HG03280 (cell line): ENCODE measurements at regions not wholly inside any gene's neighbourhood (a gene's known extent, or its start where the extent isn't known, plus 50 kb on each side); places are given as distances from the start of the nearest gene placed in this dataset.
"Not testable (repeated sequence)": the region's sequence is repeated elsewhere in the genome, so short reads cannot be mapped to it uniquely, and the experiment has no call there.

Experiments used
- ATAC-seq: cut with Tn5 transposase; IDR thresholded peaks from one replicate; pipeline ENCODE4 v1.9.1; 2021; ENCODE audit warnings: mild to moderate bottlenecking, moderate library complexity; ENCODE audit not compliant: unreplicated experiment

DNA sequence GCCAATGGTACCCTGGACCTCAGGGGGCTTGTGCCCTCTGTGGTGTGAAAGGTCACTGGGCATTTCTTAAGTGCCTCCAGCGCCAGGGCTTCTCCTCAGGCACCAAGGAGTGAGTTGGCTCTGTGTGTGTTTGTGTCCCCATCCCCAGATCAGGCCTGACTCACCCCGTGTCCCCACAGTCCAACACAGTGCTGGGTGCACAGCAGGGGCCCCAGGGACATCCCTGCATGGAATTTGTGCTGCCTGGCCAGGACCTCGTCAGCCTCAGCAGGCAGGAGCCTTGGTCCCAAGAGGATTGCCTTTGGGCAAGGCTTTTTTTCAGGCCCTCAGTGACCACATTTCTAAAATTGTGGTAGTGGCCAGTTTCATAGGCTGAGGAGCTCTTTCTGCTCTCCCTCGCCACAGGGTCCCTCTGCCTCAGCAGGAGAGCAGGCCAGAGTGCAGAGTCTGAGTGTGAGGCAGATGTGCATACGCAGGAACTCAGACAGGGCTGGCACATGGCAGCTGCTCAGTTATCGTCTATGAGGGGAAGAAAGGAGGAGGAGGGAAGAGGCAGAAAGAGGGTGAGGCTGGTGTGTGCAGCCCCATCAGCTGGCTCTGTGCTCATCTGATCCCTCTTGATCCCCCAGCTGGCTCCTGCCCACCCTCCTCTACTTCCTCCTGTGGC lies 215.6 kb downstream of the RPLP1 start:
- no peak for ATAC-seq

DNA sequence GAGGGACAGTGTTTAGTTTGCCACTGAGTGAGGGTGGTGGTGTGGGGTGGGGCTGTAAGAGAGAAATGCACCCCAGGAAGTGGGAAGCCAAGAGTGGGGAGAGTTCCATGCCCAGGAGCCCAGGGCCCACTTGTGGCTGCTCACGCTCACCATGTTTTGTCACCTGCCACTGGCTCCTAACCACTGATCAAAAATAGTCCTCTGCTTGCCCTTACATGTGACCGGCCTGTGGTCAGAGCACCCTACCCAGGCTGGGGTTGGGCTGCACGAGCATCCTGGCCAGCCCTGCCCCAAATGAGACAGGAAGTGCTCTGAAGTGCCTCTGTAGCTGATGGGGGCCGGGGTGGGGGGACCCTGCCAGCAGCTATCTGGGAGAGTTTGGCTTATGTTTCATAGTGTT lies 216.3 kb downstream of the RPLP1 start:
- ATAC-seq: no peak

DNA sequence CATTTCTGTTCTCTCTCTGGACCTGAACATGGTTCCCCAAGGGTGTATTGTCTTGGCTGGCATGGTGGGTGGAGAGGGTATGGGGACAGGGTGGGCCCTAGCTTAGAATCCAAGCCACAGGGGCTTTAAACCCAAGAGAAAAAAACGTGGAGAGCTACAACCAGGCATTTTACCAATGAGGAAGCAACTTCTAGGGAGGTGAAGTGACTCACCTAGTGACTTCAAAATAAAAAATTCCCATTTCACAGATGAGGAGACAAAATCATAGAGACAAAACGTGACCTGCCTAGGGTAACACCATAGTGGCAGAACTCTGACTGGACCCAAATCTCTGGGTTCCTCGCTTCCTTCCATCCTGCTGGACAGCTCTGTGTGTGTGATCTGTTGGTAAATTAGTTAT lies 216.8 kb downstream of the RPLP1 start:
- ATAC-seq: no peak

DNA sequence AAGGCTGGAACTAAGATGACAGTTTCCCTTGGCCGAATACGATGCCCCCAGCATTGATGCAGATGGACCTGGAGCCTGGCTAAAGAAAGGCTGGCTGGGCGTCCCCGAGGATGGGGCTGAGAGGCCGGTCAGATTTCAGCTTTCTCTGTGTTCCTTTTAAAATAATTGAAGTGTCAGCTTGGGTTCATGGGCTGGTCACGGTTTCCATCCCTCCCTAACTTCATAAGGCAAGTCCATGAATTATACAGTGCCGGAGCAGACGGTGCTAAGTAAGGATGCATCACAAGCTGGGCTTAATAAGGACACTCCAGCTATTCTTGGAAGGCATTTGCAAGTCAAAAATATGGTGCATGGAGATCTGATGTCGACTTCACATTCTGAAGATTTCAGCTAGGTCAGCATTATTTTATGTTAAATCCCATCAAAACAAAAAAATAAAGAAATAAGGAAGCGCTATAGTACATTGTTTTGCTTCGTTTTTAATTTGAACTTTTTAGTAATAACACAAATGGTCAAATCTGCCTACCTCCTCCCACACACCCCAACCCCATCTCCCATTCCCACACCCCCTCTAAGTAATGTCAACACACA lies 220.8 kb downstream of the RPLP1 start:
- no peak for ATAC-seq

DNA sequence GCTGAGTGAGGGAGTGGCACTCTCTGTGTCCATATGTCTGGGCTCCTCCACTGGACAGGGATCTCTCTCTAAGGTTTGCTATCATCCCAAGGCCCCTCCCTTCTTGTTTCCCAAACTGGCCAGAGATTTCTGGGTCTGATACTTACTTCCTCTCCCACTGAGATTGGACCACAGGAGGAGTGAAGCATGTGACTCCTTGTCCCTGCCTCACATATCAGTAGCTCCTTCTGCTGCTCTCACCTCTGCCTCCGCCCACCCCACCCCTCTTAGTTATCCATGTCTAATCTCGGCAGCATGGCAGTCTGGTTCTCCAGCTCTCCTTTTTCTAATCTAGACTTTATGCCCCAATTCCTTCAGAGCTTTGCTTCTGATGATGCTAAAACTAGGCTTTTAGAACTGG lies 223.1 kb downstream of the RPLP1 start:
- ATAC-seq: no peak

DNA sequence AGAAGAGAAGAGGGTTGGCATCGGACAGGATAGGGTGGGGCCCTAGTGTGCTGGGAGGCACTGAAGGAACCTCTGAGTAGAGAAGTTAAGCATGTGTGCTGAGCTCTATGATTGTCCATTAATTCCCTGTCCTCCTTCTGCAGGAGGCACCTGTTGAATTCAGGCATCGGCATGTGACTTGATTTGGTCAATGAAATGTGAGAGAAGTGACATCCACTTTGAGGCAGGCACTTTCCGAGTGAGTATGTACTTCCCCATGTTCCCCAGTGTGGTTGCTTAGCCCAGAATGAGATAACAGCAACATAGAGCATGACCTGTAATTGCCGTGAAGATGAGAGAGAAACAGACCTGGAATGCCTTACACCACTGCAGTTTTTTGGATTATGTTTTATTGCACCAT lies 224.8 kb downstream of the RPLP1 start:
- ATAC-seq: no peak

DNA sequence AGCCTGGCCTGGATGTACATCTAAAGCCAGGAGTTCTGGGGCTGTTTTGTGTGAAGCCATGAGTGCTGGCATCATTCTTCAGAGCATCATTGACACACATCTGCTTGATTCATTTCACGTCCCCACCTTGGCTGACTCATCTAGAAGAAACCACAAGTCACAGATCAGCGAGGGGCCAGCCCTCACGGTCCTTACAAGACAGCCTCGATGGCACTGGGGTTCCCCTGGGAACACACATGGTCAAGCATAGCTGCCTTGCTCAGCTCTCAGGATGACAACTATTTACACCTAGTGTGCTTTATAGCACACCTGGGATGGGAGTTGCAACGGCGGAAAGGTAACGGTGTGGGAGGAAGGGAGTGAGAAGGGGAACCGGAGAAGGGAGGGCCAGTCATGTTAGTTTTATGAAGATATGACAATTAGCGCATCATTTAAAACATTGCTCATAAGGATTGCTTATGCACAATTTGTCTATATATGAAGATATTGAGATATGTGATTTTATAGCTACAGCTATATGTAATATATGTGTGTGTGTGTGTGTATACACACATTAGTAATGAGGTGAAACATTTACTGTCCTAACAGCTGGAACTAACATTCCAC lies 227.1 kb downstream of the RPLP1 start:
- ATAC-seq: peak; percentile 88

DNA sequence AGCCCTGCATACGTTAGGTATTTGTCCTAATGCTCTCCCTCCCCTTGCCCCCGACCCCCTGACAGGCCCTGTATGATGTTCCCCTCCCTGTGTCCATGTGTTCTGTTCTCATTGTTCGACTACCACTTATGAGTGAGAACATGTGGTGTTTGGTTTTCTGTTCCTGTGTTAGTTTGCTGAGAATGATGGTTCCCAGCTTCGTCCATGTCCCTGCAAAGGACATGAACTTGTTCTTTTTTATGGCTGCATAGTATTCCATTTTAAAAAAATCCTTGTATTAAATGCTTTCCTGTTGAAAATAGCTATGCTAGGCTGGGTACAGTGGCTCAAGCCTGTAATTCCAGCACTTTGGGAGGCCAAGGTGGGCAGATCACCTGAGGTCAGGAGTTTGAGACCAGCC lies 232.2 kb downstream of the RPLP1 start:
- not testable (repeated sequence) for ATAC-seq

DNA sequence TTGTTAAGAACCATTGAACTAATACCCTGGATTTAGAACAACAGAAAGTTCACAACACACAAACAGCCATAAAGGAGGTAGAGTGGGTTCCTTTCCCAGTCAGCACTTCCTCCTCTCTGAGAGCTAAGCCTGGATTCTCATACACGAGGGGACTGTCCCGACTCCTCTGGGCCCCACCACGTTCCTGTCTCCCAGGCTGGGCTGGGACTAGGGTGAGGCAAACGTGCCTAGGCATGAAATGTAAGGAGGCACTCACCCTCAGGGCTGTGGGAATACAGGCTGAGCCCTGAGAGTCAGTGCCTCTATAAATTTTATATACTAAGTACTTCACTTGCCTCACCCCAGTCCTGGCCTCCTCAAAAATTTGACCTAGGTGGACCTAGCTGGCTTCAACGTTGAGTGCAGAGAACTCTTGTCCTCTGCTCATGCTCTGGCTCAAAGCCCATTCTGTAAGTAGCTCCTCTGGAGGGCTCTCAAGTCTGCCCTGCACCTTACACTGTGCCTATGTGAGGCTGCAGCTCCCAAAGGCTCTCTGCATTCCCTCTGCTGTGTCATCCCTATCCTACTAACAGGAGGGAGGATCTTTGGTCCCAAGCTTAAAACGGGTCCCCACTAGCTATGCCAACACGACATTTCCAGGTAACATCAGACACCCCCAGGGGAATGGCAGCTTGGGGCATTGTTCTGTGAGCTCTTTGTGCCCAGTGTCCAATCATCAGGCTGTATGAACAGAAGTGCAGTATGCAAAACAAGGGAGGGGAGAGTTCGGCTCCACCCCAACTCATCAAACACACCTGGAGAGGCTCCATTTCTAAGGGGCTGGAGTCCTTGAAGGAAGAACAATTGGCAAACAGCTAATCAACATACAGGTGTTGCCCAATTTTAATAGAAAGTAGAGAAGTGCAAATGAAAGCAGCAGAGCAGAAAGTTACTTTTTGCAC lies 233.2 kb downstream of the RPLP1 start:
- ATAC-seq: no peak

DNA sequence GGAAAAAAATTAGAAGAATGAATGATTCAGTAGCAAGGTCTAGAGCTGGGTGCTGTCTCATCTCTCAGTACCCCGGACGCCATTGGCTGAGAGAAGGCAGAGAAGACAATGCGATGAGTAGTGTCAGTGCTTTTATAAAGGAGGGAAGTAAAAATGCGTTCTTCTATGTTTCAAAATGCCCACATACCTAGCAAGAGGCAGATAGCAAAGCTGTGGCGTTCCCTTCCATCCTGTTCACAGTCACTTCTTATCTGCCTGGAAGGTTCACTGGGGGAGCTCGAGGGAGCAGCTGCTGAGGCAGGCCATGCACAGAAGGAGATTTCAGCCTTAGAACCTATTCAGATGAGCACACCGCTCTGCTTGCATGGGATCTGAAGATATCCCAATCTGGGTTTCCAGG lies 234.0 kb downstream of the RPLP1 start:
- no peak for ATAC-seq

DNA sequence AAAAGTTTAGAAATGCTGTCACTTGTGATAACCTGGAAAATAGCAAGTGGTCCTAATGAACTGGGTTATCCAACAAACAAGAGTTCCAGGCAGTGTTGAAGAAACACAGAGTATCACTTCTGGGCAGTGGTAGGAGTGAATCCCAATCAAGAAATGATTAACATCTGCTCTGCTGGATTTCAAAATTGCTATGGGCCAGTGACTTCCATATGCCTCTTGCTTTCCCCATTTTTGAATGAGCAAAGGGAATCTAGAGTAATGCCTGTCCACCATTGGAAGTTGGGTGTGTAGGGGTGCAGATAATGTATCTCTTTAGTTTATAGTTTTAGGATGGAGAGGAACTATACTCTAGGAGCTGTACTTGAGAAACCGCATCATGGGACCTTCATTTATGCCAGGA lies 236.5 kb downstream of the RPLP1 start:
- no peak for ATAC-seq

DNA sequence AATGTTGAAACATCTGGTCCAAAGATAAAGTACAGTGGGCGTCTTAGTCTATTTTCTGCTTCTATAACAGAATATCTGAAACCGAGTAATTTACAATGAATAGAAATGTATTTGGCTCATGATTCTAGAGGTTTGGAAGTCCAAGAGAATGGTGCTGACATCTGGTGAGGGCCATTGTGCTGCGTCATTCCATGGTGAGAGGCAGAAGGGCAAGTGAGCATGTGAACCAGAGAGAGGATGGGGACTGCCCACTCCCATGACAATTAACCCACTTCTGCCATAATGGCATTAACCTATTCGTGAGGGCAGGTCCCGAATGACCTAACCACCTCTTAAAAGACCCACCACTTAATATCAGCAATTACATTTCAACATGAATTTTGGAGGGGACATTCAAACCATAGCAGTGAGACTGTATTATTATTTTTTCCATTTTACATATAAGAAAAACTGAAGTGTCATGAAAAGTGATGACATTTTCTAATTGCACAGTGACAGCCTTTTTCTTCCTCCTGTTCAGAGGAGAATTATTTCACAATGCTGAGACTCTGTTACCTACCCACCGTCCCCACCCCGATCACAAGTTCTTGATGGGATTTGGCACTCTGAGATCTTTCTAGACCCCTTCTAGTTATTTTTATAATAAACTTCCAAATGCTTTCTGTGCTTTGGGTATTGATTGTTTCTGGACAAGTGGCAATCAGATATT lies 238.8 kb downstream of the RPLP1 start:
- ATAC-seq: no peak

DNA sequence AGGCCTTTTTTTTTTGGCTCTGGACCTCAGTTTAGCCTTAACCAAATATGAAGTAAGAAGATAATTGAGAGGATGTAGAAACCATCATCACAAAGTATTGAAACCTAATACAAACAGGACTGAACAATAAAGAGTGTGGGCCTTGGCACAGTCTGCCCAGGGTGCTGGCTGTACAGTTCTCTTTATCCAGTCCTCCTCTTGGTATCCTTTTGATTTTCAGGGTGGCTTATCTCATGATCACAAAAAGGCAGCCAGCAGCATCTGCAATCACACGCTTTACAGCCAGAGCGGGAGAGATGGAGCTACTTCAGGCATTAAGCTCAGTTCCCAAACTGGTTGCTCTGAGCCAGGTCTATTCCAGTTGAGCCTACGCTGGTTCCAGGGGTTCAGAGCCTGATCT lies 239.7 kb downstream of the RPLP1 start:
- ATAC-seq: no peak

DNA sequence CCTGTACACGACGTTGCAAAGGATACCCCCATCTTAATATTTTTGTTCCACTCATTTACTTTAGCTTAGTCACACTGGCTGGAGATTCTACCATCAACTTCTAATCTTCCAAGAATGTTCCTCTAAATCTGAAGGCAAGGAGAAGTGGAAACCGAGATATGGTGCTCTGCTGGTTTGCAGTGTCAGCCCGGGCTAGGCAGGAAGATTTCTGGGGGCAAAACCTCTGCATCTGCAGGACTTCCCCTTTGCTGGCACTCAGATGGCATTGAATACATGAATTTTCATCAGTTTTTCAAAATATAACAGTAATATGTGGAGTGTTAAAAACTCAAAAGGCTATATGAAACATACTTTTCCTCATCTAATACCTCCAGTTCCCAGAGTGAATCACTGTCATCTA lies 240.4 kb downstream of the RPLP1 start:
- no peak for ATAC-seq

DNA sequence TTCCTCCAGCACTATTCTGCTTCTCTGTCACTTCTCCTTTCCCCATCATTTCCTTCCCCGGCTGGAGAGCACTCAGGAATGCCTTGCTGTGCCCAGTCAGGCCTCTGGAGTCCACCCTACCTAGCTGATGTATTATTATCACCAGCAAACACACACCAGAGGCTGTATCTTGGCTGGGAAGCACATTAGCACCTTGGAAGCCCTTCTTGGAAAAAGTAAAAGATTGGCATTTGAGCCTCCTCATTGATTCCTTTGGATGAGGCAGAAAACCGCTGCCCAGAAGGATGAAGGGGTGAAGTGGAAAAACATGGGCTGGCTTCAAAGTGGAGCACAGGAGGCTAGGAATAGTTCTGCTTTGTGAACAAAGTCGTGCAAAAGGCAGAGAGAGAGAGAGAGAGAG lies 244.3 kb downstream of the RPLP1 start:
- no peak for ATAC-seq

DNA sequence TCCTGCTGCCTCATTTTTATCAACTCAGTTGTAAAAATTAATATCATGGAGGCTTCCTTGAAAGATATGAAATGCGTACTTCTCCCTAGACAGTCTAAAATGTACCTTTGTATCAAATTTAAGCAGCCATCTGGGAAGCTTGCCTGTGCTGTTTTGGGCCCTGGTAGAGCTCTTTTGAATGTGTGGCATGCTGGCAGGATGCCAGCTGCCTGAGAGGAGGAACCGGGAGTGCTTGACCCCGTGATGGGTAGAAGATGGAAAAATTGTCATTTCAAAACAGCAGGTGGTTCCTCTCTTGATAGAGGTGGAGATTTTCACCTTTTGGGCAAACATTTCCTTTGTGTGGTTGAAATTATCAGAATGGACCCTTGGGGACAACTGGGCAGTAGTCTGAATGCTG lies 245.3 kb downstream of the RPLP1 start:
- no peak for ATAC-seq

DNA sequence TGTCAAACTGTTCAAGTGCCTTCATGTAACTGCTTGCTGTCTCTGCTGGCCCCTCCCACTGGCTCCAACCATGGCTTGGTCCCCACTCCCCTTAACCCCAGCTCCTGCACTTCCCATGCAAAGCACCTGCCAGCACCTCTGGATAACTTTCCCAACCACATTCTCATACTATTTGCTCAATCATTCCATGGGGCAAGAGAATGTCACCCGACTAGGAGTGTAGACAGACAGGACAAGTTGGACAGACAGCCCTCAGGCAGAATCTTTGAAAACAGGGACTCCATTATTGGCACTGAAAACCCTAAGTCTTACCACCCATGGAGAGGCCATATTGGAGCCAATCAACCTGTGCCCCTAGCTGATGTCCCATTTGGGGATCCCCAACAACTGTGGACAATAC lies 246.5 kb downstream of the RPLP1 start:
- ATAC-seq: no peak

DNA sequence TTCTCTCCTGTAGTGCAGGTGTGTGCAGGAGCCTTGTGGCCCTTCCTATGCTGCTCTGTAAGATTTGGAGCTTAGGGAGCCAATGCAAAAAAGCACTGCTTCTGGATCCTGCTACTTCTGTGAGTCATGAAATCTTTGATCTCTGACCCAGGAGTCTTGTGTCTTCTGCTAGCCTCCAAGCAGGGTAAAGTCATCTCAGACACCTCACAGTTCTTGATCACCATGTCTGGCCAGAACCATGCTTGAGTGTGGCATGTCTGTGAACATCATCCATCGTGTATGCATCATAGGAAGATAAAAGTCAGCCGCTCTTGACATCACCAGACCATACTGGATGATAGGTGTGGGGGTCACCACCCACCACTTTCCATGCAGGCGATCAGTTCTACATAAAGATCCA lies 247.8 kb downstream of the RPLP1 start:
- no peak for ATAC-seq

DNA sequence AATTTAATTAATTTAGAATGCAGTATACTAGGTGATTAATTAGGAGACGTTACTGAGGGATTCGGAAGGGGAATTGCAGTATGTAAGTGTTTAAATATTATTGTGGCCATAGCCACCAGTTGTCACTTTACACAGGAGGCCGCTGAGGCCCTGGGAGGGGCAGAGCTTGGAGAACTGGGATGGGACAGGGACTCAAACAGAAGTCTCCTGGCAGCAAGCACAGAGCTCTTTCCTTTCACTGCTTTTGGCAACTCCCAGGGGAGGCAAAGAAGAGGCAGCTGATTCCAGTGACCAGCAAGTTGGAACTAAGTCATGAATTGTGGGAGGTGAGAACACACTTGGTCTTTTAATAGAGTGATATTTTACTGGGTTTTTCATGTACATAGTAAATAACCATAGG lies 248.6 kb downstream of the RPLP1 start:
- ATAC-seq: no peak

DNA sequence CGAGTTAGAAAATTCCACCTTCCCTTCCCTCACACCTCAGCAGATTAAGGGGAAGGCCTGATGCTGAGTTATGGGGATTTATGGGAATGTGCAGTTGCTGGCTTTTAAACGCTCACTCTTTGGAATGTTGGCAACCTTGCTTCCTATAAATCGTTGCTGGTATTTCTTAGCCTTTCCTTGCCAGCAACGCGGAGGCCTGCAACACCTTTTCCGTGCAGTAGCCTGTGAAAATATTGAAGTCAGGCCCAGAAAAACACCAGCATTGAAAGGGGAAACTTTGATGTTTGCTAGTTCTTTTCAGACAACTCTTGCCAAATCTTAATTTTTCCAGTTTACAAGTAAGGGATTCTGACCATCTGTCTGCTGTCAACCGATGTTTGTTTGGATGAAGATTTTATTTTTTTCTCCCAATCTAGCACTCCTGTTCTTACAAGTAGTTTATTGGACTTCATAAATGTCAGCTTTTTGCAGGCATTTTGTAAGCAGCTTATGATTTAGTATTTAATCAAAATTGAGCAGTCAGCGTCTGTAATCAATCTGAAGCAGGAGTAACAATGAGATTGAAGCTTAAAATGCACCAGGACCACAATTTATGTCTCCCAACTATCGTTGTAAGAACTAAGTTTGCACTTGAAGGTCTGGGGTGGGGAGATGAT lies 251.0 kb downstream of the RPLP1 start:
- ATAC-seq: no peak
